ENCODE measurements at regions not wholly inside any gene's neighbourhood (a gene's known extent, or its start where the extent isn't known, plus 50 kb on each side); places are given as distances from the start of the nearest gene placed in this dataset.

DNA sequence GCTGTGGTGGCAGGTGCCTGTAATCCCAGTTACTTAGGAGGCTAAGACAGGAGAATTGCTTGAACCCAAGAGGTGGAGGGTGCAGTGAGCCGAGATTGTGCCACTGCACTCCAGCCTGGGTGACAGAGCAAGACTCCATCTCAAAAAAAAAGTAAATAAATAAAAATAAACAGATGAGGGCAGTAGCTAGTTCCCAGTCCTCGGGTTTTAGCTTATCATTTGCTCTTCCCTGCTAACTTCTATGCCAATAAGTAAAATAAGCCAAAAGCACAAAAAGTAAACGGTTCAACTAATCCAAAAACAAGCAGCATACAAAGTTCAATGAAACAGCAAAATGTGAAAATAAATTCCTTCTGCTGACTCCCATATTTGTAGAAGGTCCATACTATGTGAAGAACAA, 133.0 kb upstream of the TMCC3 start:
- no peak for DNase-seq (ENCODE audit: low read depth)

- DNase-seq (ENCODE audit: low read depth), result no peak
Observed at GRCh38 chr12:94781835-94782234, 131.5 kb upstream of the TMCC3 start.

- DNase-seq (ENCODE audit: low read depth), result peak; percentile 36
Observed at GRCh38 chr12:94779485-94779884, 129.1 kb upstream of the TMCC3 start.

- DNase-seq (ENCODE audit: low read depth), result no peak
Observed at GRCh38 chr12:94777936-94778335, 127.6 kb upstream of the TMCC3 start.

DNA sequence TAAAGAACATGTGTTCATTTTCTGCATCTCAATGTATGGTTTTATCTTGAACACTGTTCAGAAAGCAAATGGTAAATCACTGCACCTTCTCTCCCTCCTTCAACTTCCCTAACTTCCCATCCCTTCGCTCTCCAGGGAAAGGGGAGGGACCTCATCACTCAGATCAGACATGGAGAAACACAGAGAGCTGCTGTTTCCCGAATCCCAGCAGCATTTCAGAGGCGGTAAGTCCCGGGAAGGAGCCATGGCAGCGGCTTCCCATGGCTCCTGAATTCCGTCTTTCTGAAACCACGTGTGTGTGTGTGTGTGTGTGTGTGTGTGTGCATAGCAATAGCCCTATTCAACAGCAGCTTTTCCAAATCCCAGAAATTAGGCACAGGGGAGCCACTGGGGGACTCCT, 125.4 kb upstream of the TMCC3 start:
- no peak for DNase-seq (ENCODE audit: low read depth)

GRCh38 chr12:94771741-94772140, 121.4 kb upstream of the TMCC3 start:
- no peak for DNase-seq (ENCODE audit: low read depth)

DNA sequence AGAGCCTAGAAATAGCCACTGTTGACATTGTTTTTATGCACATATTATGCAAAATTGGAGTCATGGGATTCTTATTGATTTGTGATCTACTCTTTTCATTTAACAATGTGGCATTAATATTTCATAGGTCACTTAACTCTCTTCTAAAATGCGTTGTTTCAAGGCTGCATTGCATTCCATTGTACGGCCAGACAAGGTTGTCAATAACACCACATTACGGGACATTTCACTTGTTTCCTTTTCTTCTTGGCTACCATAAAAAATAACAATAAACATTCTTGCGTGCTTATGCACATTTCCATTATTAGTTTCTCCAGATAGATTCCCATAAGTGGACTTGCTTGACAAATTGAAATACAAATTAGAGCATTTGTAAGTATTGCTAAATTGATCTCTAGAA, 120.8 kb upstream of the TMCC3 start:
- DNase-seq (ENCODE audit: low read depth), result no peak

GRCh38 chr12:94770791-94771190, 120.4 kb upstream of the TMCC3 start:
- no peak for DNase-seq (ENCODE audit: low read depth)

DNA sequence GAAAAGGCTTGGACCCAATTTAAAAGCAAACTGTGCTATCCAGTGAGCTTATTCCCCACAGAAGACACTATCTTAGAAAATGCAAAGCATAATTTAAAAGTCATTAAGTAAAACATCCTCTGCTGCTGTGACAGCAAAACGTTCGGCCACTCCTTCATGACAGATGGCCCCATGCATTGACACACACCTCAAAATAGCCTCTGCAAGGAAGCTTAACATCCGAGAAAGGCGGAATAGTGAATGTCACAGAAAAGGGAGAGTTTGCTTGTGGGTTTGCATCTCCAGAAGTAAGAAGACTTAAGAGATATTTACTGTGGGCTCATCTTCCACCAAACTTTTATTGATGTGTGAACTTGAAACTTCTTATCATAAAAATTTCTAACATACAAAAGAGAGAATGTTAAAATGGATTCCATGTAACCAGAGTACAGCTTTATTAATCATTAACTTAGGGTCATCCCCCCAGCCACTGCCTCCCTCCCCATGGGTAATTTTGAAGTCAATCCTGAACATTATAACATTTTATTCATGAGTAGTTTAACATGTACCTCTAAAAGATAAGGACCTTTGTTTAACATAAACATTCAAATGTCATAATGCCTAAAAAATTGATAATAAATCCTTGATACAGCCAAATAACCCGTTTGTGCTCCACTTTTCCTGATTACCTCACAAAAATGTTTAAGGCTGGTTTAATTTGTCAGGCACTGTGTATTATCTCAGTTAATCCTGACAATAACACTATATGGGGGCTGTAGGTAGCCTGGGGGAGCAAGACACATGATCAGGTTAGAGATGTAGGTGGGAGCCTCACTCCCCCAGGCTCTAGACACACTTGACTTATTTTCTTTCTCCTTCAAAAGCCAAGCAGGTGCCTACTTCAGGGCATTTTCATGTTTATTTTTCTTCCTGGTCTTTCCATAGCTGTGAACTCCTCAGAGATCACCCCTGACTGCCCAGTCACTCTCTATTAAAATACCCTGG, 119.7 kb upstream of the TMCC3 start:
- no peak for DNase-seq (ENCODE audit: low read depth)

DNA sequence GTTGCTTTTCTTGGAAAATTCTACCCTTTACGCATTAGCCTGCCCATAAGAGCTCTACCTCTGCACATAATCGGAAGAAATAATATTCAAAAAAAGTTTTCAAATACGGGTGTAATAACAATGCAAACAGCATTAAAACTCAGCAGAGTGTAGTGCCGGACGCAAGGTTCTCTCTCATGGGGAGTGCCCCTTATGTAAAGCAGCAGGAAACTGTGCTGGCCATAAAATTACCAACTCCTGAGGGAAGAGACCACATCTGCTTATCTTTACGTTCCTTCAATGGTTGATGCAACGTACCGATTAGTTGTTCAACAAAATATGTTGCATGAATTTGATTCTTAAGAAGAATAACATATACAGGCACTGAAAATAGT, 118.7 kb upstream of the TMCC3 start:
- DNase-seq (ENCODE audit: low read depth), result no peak

- DNase-seq (ENCODE audit: low read depth), result no peak
Observed at GRCh38 chr12:94768398-94769046, 118.2 kb upstream of the TMCC3 start.

- DNase-seq (ENCODE audit: low read depth), result no peak
Observed at GRCh38 chr12:94767956-94768355, 117.6 kb upstream of the TMCC3 start.

GRCh38 chr12:94766397-94766796, 116.0 kb upstream of the TMCC3 start:
- DNase-seq (ENCODE audit: low read depth), result no peak

GRCh38 chr12:94763462-94763861, 113.1 kb upstream of the TMCC3 start:
- no peak for DNase-seq (ENCODE audit: low read depth)

DNA sequence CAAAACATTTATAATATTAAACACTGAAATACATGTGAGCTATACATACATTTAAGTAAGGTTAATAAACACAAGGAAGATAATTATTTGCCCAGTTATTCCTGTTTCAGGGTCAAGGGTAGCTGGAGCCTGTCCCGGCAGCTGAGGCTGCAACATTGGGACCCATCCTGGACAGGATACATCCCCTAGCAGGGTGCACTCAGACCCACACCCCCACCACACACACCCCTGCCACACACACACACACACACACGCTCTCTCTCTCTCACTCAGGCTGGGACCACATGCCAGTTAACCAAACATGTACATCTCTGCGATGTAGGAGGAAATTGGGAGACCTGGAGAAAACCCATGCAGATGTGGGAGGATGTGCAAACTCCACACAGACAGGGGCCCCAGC, 112.6 kb upstream of the TMCC3 start:
- DNase-seq (ENCODE audit: low read depth), result no peak

GRCh38 chr12:94762259-94762942, 112.0 kb upstream of the TMCC3 start:
- DNase-seq (ENCODE audit: low read depth), result no peak

DNA sequence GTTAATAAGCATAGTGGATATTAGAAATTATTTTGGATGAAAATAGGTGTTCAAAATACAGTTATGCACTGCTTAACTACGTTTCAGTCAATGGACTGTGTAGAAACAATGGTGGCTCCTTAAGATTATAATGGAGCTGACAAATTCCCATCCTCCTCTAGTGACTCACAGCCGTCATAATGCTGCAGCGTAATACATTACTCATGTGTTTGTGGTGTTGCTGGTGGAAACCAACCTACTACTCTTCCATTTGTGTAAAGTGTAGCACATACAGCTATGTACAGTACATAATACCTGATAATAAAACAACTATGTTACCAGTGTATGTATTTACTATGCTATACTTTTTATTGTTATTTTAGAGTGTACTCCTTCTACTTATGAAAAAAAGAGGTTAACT, 111.2 kb upstream of the TMCC3 start:
- DNase-seq (ENCODE audit: low read depth), result peak; percentile 42

DNA sequence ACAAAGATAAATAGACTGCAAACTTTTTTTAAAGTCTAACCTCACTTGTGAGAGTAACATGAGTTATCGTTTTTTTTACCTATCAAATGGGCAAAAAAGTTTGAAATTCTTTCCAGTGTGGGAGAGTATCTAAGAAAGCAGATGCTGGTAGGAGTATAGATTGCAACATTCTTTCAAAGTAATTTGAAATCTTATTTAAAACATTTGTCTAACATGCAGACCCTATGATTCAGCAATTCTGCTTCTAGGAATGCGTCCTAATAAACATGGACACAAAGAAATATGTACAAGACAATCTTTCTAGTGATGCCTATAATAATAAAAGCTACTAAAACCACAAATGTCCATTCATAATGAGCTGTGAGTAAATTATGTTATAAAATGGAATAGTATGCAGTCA, 110.4 kb upstream of the TMCC3 start:
- DNase-seq (ENCODE audit: low read depth), result no peak

DNA sequence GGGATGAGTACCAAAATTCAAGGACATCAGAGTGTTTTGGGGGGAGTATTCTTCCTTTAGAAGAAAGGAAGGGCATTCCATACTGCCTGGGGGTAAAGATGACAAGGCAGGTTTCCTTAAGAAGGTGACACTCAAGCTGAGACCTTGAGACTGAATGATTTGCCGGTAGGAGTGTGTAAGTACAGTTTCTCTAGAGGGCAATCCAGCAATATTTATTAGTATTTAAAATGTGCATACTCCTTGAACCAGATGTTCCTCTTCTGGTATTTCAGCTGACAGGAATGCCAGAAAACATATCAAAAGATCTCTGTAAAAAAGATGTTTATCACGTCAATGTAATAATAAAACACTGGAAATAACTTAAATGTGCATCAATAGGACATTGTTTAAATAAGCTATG, 106.4 kb upstream of the TMCC3 start:
- no peak for DNase-seq (ENCODE audit: low read depth)

DNA sequence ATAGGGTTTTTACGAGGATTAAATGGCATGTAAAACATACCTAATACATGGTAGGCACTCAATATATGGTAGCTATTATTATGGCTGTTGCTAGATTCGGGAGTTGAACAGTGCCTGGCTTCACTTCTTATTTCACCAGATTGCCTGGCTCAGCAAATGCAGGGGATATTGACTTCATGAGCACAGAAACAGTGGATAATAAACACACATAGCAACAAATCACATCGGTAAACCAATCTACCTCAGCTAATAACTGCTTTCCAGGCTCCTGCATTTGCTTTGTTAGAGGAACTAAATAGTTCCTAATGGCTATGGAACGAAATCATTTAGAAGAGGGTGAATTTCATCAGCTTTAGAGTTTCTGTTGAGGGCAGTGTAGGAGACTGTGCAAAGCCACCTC, 105.2 kb upstream of the TMCC3 start:
- DNase-seq (ENCODE audit: low read depth), result no peak

GRCh38 chr12:94754653-94755052, 104.3 kb upstream of the TMCC3 start:
- no peak for DNase-seq (ENCODE audit: low read depth)

DNA sequence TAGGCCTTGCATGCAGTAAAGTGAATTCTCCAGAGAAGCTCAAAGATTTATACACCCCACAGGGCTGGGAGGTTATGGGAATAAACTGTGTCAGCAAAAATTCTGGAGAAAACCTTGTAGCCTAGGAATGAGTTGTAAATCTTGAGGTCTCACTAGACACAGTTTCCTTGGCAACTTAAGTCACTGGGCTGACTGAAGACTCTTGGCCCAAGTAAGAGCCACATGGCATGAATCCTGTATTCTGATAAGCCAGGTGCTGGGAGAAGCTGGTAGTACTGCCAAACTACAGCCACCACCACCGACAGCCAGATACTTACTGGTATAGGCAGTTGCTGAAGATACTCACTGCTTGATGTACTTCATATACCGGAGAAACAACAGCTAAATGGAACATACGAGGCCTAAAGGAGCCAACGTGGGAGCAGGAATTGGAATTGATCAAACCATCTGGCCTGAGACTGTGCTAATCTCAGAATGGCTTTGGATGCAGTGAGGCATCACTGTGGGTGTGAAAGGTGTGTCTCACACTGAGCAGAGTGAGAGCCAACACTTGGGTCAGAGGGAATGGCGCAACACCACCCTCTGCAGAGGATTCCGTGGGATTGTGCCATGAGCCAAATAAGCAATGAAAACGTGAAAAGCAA, 102.8 kb upstream of the TMCC3 start:
- DNase-seq (ENCODE audit: low read depth), result no peak

All from HS-27A (cell line).